HG03095 (cell line): ENCODE measurements at regions not wholly inside any gene's neighbourhood (a gene's known extent, or its start where the extent isn't known, plus 50 kb on each side); places are given as distances from the start of the nearest gene placed in this dataset.
"Not testable (repeated sequence)": the region's sequence is repeated elsewhere in the genome, so short reads cannot be mapped to it uniquely, and the experiment has no call there.

Experiments used
- ATAC-seq: cut with Tn5 transposase; IDR thresholded peaks from one replicate; pipeline ENCODE4 v1.9.1; 2021; ENCODE audit warnings: moderate library complexity; ENCODE audit not compliant: unreplicated experiment

- no peak for ATAC-seq
These were observed 459.7 kb downstream of the GXYLT1 start for GRCh38 chr12:41684997-41685396.

- no peak for ATAC-seq
These were observed 461.0 kb downstream of the GXYLT1 start for GRCh38 chr12:41683513-41684240.

DNA sequence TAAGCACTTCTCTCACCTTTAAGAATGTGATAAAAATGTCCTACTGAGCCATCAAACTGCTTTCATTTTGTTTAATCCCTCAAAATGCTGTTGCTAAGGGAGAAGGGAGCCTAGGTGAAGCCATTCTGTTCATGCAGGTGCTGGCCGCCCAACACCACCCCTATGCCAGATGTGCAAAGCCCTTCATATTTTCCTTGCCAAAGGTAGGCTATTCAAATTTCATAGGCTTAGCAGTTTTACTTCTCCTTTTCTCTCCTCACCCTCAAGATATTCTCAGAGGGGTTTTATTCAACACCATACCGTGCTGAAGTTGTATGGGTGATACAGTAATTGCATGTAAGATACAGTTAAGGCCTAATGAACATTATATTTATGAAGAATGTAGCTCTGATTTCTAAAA, 461.7 kb downstream of the GXYLT1 start:
- ATAC-seq, result no peak

DNA sequence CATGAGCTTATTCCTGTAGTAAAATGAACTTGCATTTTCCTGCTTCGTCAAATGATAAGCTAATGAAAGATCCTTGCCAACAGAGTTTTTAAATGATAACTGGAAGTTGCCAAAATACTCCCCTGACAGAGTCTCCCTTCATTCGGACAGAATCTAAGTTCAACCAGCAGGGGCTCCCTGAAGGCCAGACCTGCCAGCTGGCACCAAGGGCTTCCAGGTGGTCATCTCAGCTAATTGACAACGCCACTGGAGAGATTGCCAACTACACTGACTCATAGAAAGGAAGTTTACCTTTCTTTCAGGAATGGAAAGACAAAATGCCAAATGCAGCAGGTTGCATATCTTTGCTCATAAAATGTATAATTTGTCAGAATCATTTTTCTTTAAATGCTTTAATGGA, 462.8 kb downstream of the GXYLT1 start:
- ATAC-seq, result no peak

- no peak for ATAC-seq
These were observed 464.5 kb downstream of the GXYLT1 start for GRCh38 chr12:41680155-41680554.

DNA sequence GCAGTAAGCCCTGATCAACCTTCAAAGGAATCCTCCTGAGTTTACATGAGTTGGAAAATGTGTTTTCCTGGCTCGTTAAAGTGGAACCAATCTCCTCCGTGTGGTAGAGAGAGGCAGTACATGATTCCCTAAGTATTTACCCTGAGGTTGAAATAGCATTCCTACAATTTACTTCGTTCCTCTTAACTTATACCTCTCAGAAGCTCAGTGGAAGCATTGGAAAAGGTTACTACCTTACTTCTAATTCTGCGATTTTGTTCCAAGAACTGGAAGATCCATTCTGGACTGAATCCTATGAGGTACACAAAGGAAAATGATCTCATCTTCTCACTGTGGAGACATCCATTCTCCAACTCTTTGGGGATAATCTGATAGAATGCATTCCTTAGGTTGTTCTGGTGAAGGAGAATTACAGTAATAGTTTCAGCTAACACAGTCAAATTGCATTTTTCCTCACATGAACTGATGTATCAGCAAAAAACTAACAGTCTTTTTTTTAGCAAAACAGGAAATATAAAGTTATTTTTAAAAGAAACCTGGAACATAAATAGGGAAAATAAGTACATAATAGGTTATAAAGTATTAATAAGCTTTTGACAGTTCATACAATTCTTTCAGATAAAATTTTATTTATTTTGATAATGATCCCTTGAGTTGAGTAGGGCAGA, 475.6 kb downstream of the PDZRN4 start:
- ATAC-seq, result no peak

DNA sequence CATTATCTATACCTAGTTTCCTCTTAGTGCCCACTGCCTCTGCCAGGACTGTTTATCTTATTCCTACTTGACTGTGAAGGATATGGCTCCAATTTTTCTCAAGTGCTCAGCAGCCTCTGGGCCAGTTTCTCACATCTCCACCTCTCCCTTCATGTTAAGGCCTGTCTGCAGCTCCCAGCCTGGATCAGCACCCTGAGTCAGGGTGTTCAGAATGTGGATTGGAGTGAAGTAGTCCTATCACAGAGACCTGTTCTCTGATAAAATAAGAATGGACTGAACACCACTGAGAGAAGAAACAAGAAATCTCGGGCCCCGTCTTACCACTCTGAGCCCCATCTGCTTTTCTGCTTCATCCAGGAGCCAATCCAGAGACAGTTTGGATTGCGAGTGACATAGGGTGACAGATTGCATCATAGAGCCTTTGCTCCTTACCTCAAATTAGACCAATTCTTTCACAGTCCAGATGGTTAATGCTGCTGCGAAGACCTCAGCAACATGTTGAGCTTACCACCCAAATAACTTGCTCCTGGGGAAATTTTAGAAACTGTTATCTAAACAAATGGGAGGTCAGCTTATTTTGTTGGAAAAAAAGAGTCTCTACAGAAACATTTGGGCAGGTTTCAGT, 473.1 kb downstream of the PDZRN4 start:
- ATAC-seq, result no peak

DNA sequence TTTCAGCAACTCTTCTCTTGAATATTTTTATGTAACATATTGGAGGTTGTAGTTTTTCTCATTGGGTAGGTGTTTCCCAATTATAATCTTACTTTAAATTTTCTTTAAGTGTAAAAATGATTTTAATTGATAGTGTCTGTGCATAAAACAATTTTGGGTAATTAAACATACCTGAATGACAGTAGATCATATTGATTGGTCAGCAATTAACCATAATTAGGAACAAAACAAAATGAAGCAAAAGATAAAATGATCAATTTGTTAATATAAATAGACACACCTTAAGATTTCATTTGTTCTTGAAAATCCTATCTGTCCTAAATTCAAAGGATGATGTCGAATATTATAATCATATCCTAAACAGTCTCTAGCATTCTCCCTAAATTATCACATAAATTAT, 468.3 kb downstream of the PDZRN4 start:
- no peak for ATAC-seq

DNA sequence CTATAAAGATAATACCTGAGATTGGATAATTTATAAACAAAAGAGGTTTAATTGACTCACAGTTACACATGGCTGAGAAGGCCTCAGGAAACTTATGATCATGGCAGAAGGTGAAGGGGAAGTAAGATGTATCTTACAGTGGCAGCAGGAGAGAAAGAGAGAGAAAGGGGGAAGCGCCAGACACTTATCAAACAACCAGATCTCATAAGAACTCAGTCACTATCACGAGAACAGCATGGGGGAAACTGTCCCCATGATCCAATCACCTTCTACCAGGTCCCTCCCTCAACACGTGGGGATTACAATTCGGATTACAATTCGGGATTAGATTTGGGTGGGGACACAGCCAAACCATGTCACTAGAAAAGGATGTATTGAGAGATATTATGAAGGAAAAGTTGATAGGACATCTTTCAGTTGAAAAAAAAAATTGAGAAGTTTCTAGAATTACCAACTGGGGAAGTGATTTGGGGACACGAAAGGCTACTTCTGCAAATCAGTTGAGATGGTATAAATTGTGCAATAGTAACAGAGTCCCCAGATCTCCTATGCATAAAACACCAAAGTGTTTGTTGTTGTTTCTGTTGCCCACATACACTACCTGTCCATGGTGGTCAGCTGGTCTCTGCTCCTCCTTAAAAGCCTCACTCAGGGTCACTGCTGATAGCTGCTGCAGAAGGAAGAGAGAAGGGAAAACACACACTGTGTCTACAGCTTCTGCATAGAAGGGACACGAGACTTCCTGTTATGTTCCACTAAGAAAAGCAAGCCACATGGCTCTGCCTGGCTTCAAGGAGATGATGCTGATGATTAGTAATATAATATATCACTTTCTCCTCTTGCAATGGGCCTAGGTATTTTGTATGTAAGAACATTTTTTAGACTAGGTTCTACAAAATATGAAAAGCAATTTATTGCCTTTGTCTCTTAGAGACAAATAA, 465.5 kb downstream of the PDZRN4 start:
- no peak for ATAC-seq

GRCh38 chr12:41652981-41653380, 464.9 kb downstream of the PDZRN4 start:
- ATAC-seq, result no peak

- ATAC-seq, result no peak
These were observed 457.5 kb downstream of the PDZRN4 start for GRCh38 chr12:41645624-41646023.

DNA sequence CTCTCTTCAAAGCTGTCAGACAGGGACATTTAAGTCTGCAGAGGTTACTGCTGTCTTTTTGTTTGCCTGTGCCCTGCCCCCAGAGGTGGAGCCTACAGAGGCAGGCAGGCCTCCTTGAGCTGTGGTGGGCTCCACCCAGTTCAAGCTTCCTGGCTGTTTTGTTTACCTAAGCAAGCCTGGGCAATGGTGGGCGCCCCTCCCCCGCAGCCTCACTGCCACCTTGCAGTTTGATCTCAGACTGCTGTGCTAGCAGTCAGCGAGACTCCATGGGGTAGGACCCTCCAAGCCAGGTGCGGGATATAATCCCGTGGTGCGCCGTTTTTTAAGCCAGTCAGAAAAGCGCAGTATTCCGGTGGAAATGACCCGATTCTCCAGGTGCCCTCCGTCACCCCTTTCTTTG, 454.7 kb downstream of the PDZRN4 start:
- not testable (repeated sequence) for ATAC-seq

GRCh38 chr12:41636653-41637052, 448.5 kb downstream of the PDZRN4 start:
- ATAC-seq, result no peak

- ATAC-seq, result no peak
These were observed 447.7 kb downstream of the PDZRN4 start for GRCh38 chr12:41635626-41636364.

GRCh38 chr12:41634091-41634490, 446.0 kb downstream of the PDZRN4 start:
- ATAC-seq, result no peak

GRCh38 chr12:41629611-41630010, 441.5 kb downstream of the PDZRN4 start:
- no peak for ATAC-seq

GRCh38 chr12:41627476-41627875, 439.4 kb downstream of the PDZRN4 start:
- no peak for ATAC-seq

GRCh38 chr12:41624571-41624970, 436.5 kb downstream of the PDZRN4 start:
- no peak for ATAC-seq
